Activated naive CD8-positive, alpha-beta T cell treated with anti-CD3 and anti-CD28 coated beads, Interleukin-2, amount 50 U/mL, for 24 hours (primary cell): ENCODE measurements at regions not wholly inside any gene's neighbourhood (a gene's known extent, or its start where the extent isn't known, plus 50 kb on each side); places are given as distances from the start of the nearest gene placed in this dataset.

ENCODE experiments used
- ATAC-seq: fragments of 150-1000 bp; cut with Tn5 transposase; one replicate; pipeline ENCODE4 v1.10.0; 2021
- DNase-seq: peaks from one replicate; pipeline ENCODE4 v3.0.0; 2021
- H3K27ac Mint-ChIP-seq: one replicate; pipeline ENCODE4 v1.8.0; 2021; ENCODE audit warnings: mild to moderate bottlenecking, mixed read lengths
- H3K27me3 Mint-ChIP-seq: one replicate; pipeline ENCODE4 v1.8.0; 2021; ENCODE audit warnings: mixed read lengths
- H3K36me3 Mint-ChIP-seq: one replicate; pipeline ENCODE4 v1.8.0; 2021; ENCODE audit warnings: low read depth, mixed read lengths
- H3K4me1 Mint-ChIP-seq: one replicate; pipeline ENCODE4 v1.8.0; 2021; ENCODE audit warnings: mixed read lengths
- H3K4me3 Mint-ChIP-seq: one replicate; pipeline ENCODE4 v1.8.0; 2021; ENCODE audit warnings: mild to moderate bottlenecking, moderate library complexity, mixed read lengths
- H3K9me3 Mint-ChIP-seq: one replicate; pipeline ENCODE4 v1.8.0; 2021; ENCODE audit warnings: mixed read lengths

DNA sequence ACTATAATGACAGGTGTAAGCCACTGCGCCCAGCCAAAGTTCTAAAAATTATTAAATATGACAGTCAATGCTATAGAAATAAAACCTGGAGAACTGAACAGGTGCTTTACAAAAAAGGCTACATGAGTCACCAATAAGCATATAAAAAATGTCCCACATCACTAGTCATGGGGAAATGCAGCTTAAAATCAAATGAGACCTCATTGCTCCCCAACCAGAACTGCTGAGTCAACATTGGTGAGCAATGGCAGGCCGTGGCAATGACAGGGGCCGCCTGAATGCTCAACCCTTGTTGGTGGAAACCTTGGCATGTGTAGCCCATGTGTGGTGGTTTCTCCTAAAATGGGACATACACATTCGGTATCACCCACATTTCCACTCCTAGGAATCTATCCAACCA lies 352.3 kb upstream of the KLF6 start:
- Mint-ChIP-seq H3K27me3 (no peaks in the 10 kb centered on the region), H3K27ac (no peak overlapping the region), H3K36me3 (peaks cover 6% of the 10 kb centered on the region), H3K4me3 (no peak overlapping the region), H3K4me1 (peaks cover 30% of the 10 kb centered on the region), H3K9me3 (peaks cover 33% of the 10 kb centered on the region)
- ATAC-seq (no peak), DNase-seq (no peak)

DNA sequence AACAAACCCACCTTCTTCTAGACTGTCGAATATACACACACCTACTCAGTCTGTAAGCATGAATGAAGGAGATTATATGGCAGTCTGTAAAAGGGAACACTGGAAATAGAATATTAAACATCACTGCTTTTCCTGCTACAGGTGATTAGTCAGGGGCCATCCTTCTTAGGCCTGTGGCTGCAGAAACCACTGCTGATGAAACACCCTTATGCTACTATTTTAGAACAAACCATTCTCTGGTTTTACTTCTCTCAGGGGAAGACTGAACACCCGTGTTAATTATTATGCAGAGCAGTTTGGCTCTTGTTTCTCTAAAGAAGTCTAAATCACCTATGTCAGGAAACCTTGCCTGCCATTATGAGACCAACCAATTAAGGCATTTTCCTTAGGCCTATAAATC lies 351.1 kb upstream of the KLF6 start:
- Mint-ChIP-seq H3K4me3 (no peak overlapping the region), H3K4me1 (peaks cover 30% of the 10 kb centered on the region), H3K27me3 (no peaks in the 10 kb centered on the region), H3K36me3 (peaks cover 6% of the 10 kb centered on the region), H3K27ac (no peak overlapping the region), H3K9me3 (peaks cover 22% of the 10 kb centered on the region)
- DNase-seq (no peak), ATAC-seq (peak; percentile 43)

DNA sequence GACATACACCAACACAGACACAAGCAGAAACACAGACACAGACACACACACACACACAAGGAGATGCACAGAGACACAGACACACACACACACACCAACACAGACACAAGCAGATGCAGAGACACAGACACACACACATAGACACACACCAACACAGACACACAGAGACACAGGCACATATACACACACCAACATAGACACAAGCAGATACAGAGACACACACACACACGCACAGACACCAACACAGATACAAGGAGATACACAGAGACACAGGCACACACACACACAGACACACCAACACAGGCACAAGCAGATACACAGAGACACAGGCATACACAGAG lies 347.2 kb upstream of the KLF6 start:
- H3K4me1 Mint-ChIP-seq = peaks cover 40% of the 10 kb centered on the region
- DNase-seq (no peak), ATAC-seq (no peak)
- no peaks in the 10 kb centered on the region for H3K27me3 Mint-ChIP-seq
- H3K4me3 Mint-ChIP-seq = no peak overlapping the region
- H3K36me3 Mint-ChIP-seq = no peaks in the 10 kb centered on the region
- no peak overlapping the region for H3K27ac Mint-ChIP-seq
- H3K9me3 Mint-ChIP-seq = no peaks in the 10 kb centered on the region

DNA sequence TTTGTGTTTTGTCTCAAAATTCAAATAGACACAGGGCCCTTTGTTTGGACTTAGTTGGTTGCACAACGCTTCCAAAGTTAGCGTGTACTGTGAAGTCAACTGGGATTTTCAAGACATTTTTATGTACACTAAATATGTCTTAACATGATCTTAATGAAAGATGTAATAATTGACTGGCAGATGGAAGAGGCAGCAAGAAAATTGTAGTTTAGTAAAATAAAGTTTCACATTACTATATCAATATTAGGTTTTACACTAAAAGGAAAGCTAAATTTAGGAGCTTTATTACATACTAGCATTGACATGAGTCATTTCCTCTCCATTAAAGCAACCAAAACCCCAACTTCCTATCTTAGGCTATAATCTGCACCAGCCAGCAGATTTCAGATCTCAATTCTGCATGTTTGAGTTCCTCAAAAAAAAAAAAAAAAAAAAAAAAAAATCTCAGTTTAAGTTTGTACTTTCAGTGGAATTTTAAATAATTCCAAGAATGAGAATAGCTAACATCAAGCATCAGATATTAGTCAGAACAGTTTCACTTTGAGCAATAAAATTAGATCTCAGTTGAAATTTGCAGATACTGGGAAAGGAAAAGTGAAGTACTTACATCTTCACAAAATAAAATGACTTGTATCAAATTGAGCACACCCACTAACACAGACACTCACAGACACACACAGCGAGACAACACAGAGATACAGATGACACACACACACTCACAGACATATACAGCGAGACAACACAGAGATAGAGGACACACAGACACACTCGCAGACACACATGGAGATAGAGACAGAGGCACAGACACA lies 346.6 kb upstream of the KLF6 start:
- Mint-ChIP-seq H3K36me3 (peaks cover under 1% of the 10 kb centered on the region), H3K4me1 (peaks cover 36% of the 10 kb centered on the region), H3K27me3 (no peaks in the 10 kb centered on the region), H3K4me3 (no peak overlapping the region), H3K9me3 (peaks cover 2% of the 10 kb centered on the region), H3K27ac (no peak overlapping the region)
- ATAC-seq (peak; percentile 76), DNase-seq (no peak)

DNA sequence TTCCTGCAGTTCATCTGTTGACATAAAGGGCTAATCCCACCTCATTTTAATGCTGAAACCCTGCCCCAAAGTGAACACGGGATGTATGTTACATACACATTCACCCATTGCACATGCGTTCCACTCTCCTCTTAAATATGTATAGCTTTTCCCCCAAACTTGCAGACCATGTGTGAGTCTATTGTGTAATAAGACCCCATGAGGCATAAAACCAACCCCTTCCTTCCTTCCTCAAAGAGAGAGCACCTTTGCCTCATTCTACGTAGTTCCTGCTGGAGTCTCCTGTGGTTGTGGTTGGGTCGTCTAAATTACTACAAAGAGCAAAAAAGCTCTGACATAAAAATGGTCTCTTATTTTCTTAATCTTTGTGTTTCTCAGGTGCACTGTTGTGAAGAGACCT lies 345.7 kb upstream of the KLF6 start:
- peaks cover 7% of the 10 kb centered on the region for H3K9me3 Mint-ChIP-seq
- peaks cover 2% of the 10 kb centered on the region for H3K36me3 Mint-ChIP-seq
- H3K4me3 Mint-ChIP-seq = no peak overlapping the region
- ATAC-seq (no peak), DNase-seq (no peak)
- H3K27ac Mint-ChIP-seq = no peak overlapping the region
- peaks cover 27% of the 10 kb centered on the region for H3K4me1 Mint-ChIP-seq
- no peaks in the 10 kb centered on the region for H3K27me3 Mint-ChIP-seq

DNA sequence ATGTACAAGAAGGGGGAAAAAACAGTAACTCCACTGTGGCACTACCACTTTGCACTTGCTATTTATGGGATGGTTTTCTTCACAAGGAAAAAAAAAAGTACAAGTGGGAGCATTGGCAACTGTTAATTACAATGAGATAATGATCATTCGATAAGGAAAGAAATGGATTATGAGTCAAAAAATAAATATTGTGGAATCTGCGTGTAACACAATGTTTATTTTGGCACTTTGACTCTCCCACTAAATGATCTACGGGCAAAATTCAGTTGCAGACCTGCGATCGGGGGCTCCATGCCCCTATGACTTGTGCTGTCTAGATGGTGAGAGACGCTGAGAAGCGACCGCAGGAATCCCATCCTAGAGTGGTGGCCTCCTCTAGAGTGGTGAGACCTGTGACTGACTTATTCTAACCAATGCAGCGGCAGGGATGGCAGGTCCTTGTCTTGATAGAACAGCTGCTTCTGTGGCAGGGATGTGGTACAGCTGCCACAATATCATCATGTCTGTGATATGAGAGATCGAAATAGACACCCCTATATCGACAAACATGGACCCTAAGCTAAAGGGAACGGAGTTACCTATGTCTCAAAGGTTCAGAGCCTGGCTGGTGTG lies 345.0 kb upstream of the KLF6 start:
- Mint-ChIP-seq H3K4me3 (no peak overlapping the region), H3K27ac (no peak overlapping the region), H3K36me3 (peaks cover 2% of the 10 kb centered on the region), H3K4me1 (peaks cover 20% of the 10 kb centered on the region), H3K27me3 (no peaks in the 10 kb centered on the region), H3K9me3 (peaks cover 10% of the 10 kb centered on the region)
- DNase-seq = no peak
- no peak for ATAC-seq

DNA sequence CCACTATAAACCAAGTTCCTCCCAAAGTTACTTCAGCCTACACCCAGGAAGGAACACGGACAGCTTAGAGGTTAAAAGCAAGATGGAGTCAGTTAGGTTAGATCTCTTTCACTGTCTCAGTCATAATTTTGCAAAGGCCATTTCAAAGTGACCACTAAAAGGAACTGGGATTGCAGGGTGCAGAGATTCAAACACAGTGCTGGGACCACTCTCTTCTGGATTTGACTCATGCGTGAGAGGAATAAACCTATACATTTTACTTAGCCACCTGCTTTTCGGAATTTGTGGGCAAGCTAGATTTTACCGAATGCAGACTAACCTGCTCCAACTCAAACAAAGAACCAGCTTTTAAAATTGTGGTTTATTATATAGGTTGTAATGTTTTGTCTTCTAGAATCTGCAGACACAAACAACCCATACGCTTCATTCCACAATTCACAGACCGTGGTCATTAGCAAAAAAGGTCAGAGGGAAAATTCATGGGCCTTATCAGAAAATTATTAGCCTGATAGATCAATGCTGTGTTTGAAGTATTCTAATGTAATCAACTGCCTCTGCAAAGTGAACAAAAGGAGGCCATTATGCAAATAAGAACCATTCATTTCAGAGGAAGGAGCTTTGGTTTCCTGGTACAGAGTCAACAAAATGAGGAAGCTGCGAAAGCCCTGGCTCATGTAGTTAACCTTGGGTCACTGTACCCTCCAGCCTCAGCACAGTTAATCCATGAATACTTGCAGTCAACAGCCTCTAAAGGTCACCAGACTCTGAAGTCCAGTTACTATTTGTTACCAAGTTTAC lies 342.7 kb upstream of the KLF6 start:
- no peaks in the 10 kb centered on the region for H3K27me3 Mint-ChIP-seq
- peaks cover 14% of the 10 kb centered on the region for H3K9me3 Mint-ChIP-seq
- ATAC-seq (no peak), DNase-seq (no peak)
- H3K4me3 Mint-ChIP-seq = no peak overlapping the region
- H3K36me3 Mint-ChIP-seq = peaks cover 2% of the 10 kb centered on the region
- H3K4me1 Mint-ChIP-seq = peaks cover 13% of the 10 kb centered on the region
- H3K27ac Mint-ChIP-seq = no peak overlapping the region

DNA sequence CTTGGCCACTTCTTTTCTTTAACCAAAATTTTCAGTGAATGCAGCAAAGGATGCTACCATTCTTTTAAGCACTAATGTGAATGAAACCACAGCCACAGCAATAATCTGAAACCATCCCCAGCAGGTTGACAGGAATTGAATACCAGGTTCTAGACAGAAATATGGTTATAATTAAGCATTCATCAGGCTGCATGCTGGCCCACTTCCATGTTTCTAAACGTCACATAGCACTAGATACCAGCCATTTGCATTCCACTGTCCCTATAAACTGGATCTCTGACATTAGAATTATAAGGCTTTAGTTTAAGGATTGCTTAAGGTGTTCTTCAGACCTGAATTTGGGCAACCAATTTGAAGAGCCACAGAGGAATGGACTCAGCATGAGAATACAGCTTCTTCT lies 340.8 kb upstream of the KLF6 start:
- Mint-ChIP-seq H3K9me3 (peaks cover 14% of the 10 kb centered on the region), H3K36me3 (peaks cover 2% of the 10 kb centered on the region), H3K27me3 (no peaks in the 10 kb centered on the region), H3K4me1 (peaks cover 23% of the 10 kb centered on the region), H3K4me3 (no peak overlapping the region), H3K27ac (no peak overlapping the region)
- ATAC-seq (no peak), DNase-seq (no peak)

DNA sequence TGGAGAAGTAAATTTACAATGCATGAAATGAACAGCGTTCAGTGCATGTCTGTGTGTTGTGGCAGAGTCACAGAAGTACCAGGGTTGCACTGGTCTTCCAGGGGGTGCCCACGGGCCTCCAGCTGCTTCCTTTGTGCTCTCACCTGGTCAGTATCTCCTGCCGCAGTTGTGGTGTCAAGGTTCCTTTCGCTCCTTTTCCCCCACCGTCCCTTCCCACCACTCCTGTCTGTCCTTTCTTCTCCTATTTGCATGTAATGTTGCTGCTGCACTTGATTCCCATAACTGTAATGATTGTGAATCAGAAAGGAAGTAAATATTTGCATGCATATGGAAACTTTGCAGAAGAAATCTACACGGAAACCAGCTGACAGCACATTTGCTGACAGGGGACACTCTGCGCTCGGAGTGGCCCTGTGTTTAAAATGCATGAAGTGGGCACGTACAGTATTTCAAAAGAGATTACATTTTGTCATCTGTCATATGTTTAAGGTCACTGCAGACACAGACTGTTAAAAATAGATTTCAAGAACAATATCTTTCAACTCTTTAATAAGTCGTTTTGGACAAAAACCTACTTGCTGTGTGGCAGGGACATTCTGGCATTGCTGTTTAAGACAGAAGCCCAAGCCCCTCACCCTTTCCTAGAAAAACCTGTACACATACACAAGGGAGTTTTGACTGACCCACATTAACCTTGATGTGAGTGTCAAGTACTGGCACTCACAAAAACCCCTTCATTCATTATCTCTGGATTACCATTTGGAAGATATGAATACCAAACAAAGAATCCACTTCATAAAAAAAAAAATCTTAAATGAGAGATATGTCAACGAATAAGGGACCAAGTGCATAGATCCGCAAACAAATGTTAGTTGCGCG lies 336.7 kb upstream of the KLF6 start:
- H3K27ac Mint-ChIP-seq = peak overlapping the region; percentile 18
- peaks cover 10% of the 10 kb centered on the region for H3K4me1 Mint-ChIP-seq
- DNase-seq (no peak), ATAC-seq (no peak)
- peaks cover 14% of the 10 kb centered on the region for H3K9me3 Mint-ChIP-seq
- H3K27me3 Mint-ChIP-seq = no peaks in the 10 kb centered on the region
- H3K4me3 Mint-ChIP-seq = peak overlapping the region; percentile 18
- H3K36me3 Mint-ChIP-seq = peaks cover 2% of the 10 kb centered on the region

DNA sequence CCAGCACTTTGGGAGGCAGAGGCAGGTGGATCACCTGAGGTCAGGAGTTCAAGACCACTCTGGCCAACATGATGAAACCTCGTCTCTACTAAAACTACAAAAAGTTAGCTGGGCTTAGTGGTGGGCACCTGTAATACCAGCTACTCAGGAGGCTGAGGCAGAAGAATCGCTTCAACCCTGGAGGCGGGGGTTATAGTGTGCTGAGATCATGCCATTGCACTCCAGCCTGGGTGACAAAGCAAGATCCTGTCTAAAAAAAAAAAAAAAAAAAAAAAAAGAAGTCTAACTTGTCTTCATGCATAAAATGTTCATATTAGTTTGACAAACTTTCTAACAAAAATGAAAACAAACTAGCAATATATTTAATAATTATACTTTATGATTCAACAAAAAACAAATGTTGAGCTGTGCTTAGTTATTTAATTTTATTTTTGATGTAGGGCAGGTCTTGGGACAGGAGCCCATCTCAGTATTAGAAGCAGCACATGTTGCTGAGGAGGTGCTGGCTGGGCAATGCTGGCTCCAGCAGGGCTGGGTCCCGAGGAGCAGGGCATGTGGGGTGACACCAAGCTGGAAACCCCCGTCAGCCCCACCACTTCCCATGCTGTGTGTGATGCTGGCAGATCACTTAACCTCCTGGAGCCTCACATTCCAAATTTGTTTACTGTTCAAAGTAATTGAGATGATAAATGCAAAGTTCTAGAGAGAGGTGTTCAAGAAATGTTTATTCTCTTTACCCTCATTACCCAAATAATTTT lies 335.3 kb upstream of the KLF6 start:
- H3K4me1 Mint-ChIP-seq = peaks cover 10% of the 10 kb centered on the region
- no peak overlapping the region for H3K27ac Mint-ChIP-seq
- no peak overlapping the region for H3K4me3 Mint-ChIP-seq
- DNase-seq (no peak), ATAC-seq (no peak)
- H3K9me3 Mint-ChIP-seq = peaks cover 10% of the 10 kb centered on the region
- no peaks in the 10 kb centered on the region for H3K36me3 Mint-ChIP-seq
- no peaks in the 10 kb centered on the region for H3K27me3 Mint-ChIP-seq

DNA sequence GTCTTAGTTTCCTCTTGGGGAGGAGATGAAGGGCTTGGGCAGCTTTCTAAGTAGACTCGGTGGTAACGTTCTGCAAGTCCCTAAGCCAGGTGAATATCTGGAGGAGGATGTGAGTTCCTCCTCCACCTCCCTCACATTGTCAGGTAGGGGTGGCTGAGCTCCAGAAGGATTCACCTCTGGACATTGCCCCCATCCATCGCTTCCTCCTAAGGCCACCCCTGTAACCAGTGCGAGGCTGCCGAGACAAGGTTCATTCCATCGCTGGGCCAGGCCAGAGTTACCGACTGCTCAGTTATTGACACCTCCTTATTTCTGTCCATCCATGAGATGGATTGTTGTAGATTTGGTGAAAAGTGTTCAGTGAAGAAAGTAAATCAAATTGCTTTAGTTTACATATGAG lies 334.1 kb upstream of the KLF6 start:
- H3K9me3 Mint-ChIP-seq = peaks cover 4% of the 10 kb centered on the region
- no peak overlapping the region for H3K27ac Mint-ChIP-seq
- DNase-seq (no peak), ATAC-seq (no peak)
- no peaks in the 10 kb centered on the region for H3K27me3 Mint-ChIP-seq
- H3K4me1 Mint-ChIP-seq = peaks cover 10% of the 10 kb centered on the region
- no peaks in the 10 kb centered on the region for H3K36me3 Mint-ChIP-seq
- H3K4me3 Mint-ChIP-seq = no peak overlapping the region

DNA sequence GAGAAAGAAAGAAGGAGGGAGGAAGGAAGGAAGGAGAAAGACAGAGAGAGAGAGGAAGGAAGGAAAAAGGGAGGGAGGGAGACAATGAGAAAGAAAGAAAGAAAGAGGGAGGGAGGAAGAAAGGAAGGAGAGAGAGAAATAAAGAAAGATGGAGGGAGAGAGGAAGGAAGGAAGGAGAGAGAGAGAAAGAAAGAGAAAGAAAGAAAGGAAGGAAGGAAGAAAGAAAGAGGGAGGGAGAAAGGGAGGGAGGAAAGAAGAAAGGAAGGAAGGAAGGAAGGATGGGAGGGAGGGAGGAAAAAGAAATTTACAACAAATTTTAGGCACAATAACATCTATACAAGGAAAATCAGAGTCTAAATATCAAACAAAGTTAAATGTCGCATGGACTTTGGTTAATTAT lies 332.6 kb upstream of the KLF6 start:
- H3K27ac Mint-ChIP-seq = no peak overlapping the region
- no peak overlapping the region for H3K4me3 Mint-ChIP-seq
- H3K4me1 Mint-ChIP-seq = peaks cover 10% of the 10 kb centered on the region
- H3K27me3 Mint-ChIP-seq = no peaks in the 10 kb centered on the region
- DNase-seq (no peak), ATAC-seq (no peak)
- H3K36me3 Mint-ChIP-seq = no peaks in the 10 kb centered on the region
- peaks cover 4% of the 10 kb centered on the region for H3K9me3 Mint-ChIP-seq

DNA sequence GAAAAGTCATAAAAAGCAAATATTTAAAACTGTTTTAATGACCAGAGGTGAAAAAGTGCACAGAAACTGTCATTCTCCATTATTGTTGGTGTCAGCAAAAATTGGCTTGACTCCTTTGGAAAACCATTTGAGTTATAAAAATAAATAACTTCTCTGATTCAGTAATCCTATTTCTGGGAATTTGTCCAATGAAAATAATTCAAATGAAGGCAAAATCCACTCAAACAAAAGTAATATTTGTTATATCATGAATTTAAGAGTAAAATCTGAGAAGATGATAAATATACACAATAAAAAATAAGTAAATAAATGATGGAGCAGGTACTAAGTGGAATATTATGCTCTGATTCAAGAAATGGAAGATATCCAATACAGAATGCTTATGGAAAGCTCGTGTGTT lies 326.6 kb upstream of the KLF6 start:
- Mint-ChIP-seq H3K27me3 (no peaks in the 10 kb centered on the region), H3K9me3 (peaks cover 4% of the 10 kb centered on the region), H3K27ac (no peak overlapping the region), H3K4me3 (no peak overlapping the region), H3K4me1 (no peaks in the 10 kb centered on the region), H3K36me3 (no peaks in the 10 kb centered on the region)
- no peak for DNase-seq
- no peak for ATAC-seq

DNA sequence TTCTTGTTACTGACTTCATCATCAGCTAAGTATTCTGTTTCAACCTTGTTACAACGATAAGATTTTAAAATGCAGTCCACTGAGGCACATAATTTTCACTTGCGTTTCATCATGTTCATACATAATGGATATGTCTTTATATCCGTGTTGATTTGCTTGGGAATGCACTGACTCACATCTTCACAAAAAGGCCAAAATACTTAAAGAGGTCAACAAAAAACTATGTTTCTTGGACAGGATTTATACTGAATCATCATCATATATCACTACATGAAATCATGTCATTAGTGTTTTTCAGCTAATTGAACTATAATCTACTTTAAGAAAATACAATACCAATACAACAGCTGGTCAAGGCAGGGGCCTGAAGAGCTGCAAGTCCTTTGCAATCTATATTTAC lies 324.5 kb upstream of the KLF6 start:
- H3K4me1 Mint-ChIP-seq = no peaks in the 10 kb centered on the region
- H3K4me3 Mint-ChIP-seq = no peak overlapping the region
- H3K36me3 Mint-ChIP-seq = no peaks in the 10 kb centered on the region
- H3K27ac Mint-ChIP-seq = no peak overlapping the region
- no peaks in the 10 kb centered on the region for H3K27me3 Mint-ChIP-seq
- DNase-seq = no peak
- no peaks in the 10 kb centered on the region for H3K9me3 Mint-ChIP-seq
- no peak for ATAC-seq
